Muscle layer of duodenum (tissue), 2 donors: ENCODE measurements at regions not wholly inside any gene's neighbourhood (a gene's known extent, or its start where the extent isn't known, plus 50 kb on each side); places are given as distances from the start of the nearest gene placed in this dataset.
"Not testable (repeated sequence)": the region's sequence is repeated elsewhere in the genome, so short reads cannot be mapped to it uniquely, and the experiment has no call there.

ENCODE experiments used
- H3K27ac ChIP-seq: one replicate; pipeline ENCODE4 v1.7.0; 2013; ENCODE audit warnings: mild to moderate bottlenecking, low read length
- H3K27me3 ChIP-seq: one replicate; pipeline ENCODE4 v1.7.0; 2013; ENCODE audit warnings: low read depth, mild to moderate bottlenecking, control low read depth, low read length
- H3K36me3 ChIP-seq, 2 donors: one replicate each; pipeline ENCODE4 v1.7.0; 2013; ENCODE audit warnings: low read length in 2 of 2, control low read depth in 1 of 2, mild to moderate bottlenecking in 1 of 2; ENCODE audit not compliant: insufficient read depth in 2 of 2, control insufficient read depth in 1 of 2
- H3K4me1 ChIP-seq, 2 donors: one replicate each; pipeline ENCODE4 v1.7.0; 2013; ENCODE audit warnings: low read length in 2 of 2, mild to moderate bottlenecking in 2 of 2, control low read depth in 1 of 2, moderate library complexity in 1 of 2; ENCODE audit not compliant: insufficient read depth in 2 of 2, control insufficient read depth in 1 of 2
- H3K4me3 ChIP-seq, 2 donors: one replicate each; pipeline ENCODE4 v1.7.0; 2013; ENCODE audit warnings: low read length in 2 of 2, low read depth in 1 of 2, mild to moderate bottlenecking in 1 of 2
- H3K9me3 ChIP-seq, 2 donors: one replicate each; pipeline ENCODE4 v1.7.0; 2013; ENCODE audit warnings: low read length in 2 of 2, control low read depth in 1 of 2, mild to moderate bottlenecking in 1 of 2; ENCODE audit not compliant: control insufficient read depth in 1 of 2
- donor health status: healthy.

DNA sequence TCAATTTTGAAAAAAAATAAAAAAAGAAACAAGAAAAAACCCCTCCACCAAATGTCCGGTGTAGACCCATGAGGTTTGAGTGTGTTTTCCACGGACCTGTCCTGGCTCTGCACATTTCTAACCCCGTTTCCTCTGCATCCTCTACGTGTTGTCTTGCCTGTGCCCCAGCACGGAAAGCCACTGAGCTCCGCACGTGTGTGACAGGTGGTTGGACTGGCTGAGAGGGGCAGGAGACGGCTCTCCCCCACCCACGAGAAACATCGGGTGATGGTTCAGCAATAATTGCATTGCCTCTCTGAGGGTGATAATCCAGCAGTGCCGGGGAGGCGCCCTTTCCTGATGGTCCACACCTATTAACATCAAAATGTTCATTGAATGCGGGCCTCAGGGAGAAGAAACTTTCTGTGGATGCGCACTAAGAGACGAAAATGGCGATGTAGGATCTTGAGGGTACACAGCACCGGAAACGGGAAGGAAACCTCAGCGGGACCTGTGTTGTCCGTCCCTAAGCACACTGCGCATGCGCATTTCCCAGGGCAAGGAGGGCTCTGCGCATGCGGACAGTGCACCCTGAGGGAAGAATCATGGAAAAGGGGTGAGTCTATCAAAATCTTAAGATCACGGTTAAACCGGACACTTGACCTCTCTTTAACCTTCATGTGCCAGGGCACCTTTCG is 470.1 kb upstream of the ADARB2 start:
- H3K4me1 ChIP-seq = peaks cover 0 to 3% of the 10 kb centered on the region in 2 donors
- no peak overlapping the region for H3K4me3 ChIP-seq
- no peaks in the 10 kb centered on the region for H3K9me3 ChIP-seq
- no peaks in the 10 kb centered on the region for H3K27me3 ChIP-seq
- no peak overlapping the region for H3K27ac ChIP-seq
- H3K36me3 ChIP-seq = no peaks in the 10 kb centered on the region

GRCh38 chr10:2205406-2205805 is 468.1 kb upstream of the ADARB2 start:
- H3K27me3 ChIP-seq = no peaks in the 10 kb centered on the region
- no peak overlapping the region for H3K27ac ChIP-seq
- no peaks in the 10 kb centered on the region for H3K36me3 ChIP-seq
- peaks cover 0 to 3% of the 10 kb centered on the region in 2 donors for H3K4me1 ChIP-seq
- no peak overlapping the region for H3K4me3 ChIP-seq
- H3K9me3 ChIP-seq = no peaks in the 10 kb centered on the region

GRCh38 chr10:2202401-2202800 is 465.1 kb upstream of the ADARB2 start:
- Histone ChIP-seq H3K27me3 (no peaks in the 10 kb centered on the region), H3K4me3 (no peak overlapping the region), H3K27ac (no peak overlapping the region), H3K36me3 (no peaks in the 10 kb centered on the region), H3K4me1 (peaks cover 0 to 3% of the 10 kb centered on the region in 2 donors), H3K9me3 (peaks cover 0 to 3% of the 10 kb centered on the region in 2 donors)

- peaks cover 0 to 4% of the 10 kb centered on the region in 2 donors for H3K9me3 ChIP-seq
- H3K4me1 ChIP-seq = peaks cover 0 to 3% of the 10 kb centered on the region in 2 donors
- no peaks in the 10 kb centered on the region for H3K36me3 ChIP-seq
- H3K4me3 ChIP-seq = no peak overlapping the region
- no peaks in the 10 kb centered on the region for H3K27me3 ChIP-seq
- no peak overlapping the region for H3K27ac ChIP-seq
Measured at GRCh38 chr10:2201534-2202099, 464.3 kb upstream of the ADARB2 start.

DNA sequence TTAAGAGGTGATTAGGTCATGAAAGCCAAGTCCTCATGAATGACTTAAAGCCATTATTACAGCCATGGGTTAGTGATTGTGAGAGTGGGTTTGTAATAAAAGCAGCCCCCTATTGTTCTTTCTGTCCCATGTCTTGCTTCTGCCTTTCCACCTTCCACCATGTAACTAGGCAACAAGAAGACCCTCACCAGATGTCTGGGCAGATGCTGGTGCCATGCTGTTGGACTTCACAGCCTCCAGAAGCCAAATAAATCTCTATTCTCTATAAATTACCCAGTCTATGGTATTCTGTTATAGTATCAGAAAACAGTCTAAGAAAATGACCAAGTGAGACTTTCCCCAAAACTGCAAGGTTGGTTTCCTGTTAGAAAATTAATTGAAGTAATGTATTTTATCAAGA is 460.3 kb upstream of the ADARB2 start:
- H3K36me3 ChIP-seq = no peaks in the 10 kb centered on the region
- no peaks in the 10 kb centered on the region for H3K27me3 ChIP-seq
- no peak overlapping the region for H3K4me3 ChIP-seq
- H3K4me1 ChIP-seq = peaks cover 0 to 3% of the 10 kb centered on the region in 2 donors
- H3K27ac ChIP-seq = no peak overlapping the region
- H3K9me3 ChIP-seq = peaks cover 0 to 4% of the 10 kb centered on the region in 2 donors

- H3K9me3 ChIP-seq = peaks cover 0 to 4% of the 10 kb centered on the region in 2 donors
Measured at GRCh38 chr10:2196272-2196671, 458.9 kb upstream of the ADARB2 start.

GRCh38 chr10:2189356-2189755 is 452.0 kb upstream of the ADARB2 start:
- H3K36me3 ChIP-seq, H3K4me3 ChIP-seq, H3K27ac ChIP-seq, H3K9me3 ChIP-seq, H3K27me3 ChIP-seq, H3K4me1 ChIP-seq: not testable (repeated sequence)

More at GRCh38 chr10:2196272-2196671, 458.9 kb upstream of the ADARB2 start:
- Histone ChIP-seq H3K36me3 (no peaks in the 10 kb centered on the region), H3K27ac (no peak overlapping the region), H3K27me3 (no peaks in the 10 kb centered on the region), H3K4me3 (no peak overlapping the region), H3K4me1 (no peaks in the 10 kb centered on the region)

GRCh38 chr10:2188371-2188770 is 451.0 kb upstream of the ADARB2 start:
- Histone ChIP-seq H3K27ac (no peak overlapping the region), H3K36me3 (no peaks in the 10 kb centered on the region), H3K4me3 (no peak overlapping the region), H3K9me3 (no peaks in the 10 kb centered on the region), H3K4me1 (no peaks in the 10 kb centered on the region), H3K27me3 (no peaks in the 10 kb centered on the region)

- H3K27ac ChIP-seq = no peak overlapping the region
- H3K9me3 ChIP-seq = no peaks in the 10 kb centered on the region
Measured at GRCh38 chr10:2173327-2173726, 436.0 kb upstream of the ADARB2 start.

DNA sequence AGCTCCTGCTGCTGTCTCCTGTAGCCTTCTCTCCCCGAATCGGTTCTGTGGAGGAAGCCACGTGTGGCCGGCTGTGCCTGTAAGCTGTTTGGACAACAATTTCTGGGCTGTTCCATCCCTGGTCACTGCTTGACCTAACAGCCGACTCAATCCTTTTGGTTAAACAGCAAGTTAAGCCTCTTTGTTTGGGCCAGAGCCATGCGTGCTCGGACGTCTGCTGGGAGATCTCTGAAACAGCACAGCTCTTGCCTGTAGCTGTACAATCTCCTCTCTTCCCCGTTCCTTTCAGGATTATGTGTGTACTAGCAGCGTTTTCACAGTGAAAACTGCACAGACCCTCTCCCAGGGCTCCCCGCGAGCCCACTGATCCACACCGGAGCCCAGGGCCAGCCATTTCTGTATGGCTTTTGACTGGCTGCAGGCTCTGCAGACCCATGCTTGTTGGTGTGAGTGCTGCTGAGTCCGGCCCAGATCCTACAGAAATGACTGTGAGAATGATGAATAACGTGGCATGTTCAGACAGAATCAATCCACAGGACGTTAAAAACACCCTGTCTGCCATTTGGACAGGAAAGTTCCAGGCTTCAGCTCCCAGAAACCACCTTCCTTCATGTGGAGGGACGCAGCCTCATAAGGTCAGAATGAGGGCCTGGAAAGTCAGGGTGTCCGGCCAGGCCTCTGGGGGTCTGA is 428.6 kb upstream of the ADARB2 start:
- no peaks in the 10 kb centered on the region for H3K36me3 ChIP-seq
- no peak overlapping the region for H3K4me3 ChIP-seq
- no peaks in the 10 kb centered on the region for H3K9me3 ChIP-seq
- no peak overlapping the region for H3K27ac ChIP-seq
- H3K27me3 ChIP-seq = no peaks in the 10 kb centered on the region
- H3K4me1 ChIP-seq = no peaks in the 10 kb centered on the region

More at GRCh38 chr10:2173327-2173726, 436.0 kb upstream of the ADARB2 start:
- no peaks in the 10 kb centered on the region for H3K36me3 ChIP-seq
- no peaks in the 10 kb centered on the region for H3K4me1 ChIP-seq
- H3K4me3 ChIP-seq = no peak overlapping the region
- no peaks in the 10 kb centered on the region for H3K27me3 ChIP-seq

GRCh38 chr10:2150288-2150687 is 413.0 kb upstream of the ADARB2 start:
- Histone ChIP-seq H3K27me3 (no peaks in the 10 kb centered on the region), H3K4me3 (no peak overlapping the region), H3K9me3 (no peaks in the 10 kb centered on the region), H3K4me1 (no peaks in the 10 kb centered on the region), H3K27ac (no peak overlapping the region), H3K36me3 (no peaks in the 10 kb centered on the region)
